Caki2 (cell line): ENCODE measurements at regions not wholly inside any gene's neighbourhood (a gene's known extent, or its start where the extent isn't known, plus 50 kb on each side); places are given as distances from the start of the nearest gene placed in this dataset.

Experiments used
- DNase-seq: peaks from one replicate; pipeline ENCODE4 v3.0.0-alpha.2; 2015; ENCODE audit warnings: low read depth
- in situ Hi-C: cut with HindIII; loops from 2 replicates; pipeline ENCODE4 v1.10.0; 2016; ENCODE audit warnings: low sequenced_read_pairs, low pct_unique_long_range_greater_than_20kb, mixed read lengths

GRCh38 chr3:103906808-103907207 lies 1459.9 kb upstream of the ALCAM start:
- in situ Hi-C loops = no loop called here
- DNase-seq = no peak

- in situ Hi-C loops = no loop called here
- no peak for DNase-seq
These were observed 1459.1 kb upstream of the ALCAM start for GRCh38 chr3:103907567-103907966.

- no peak for DNase-seq
- in situ Hi-C loops = no loop called here
These were observed 1457.3 kb upstream of the ALCAM start for GRCh38 chr3:103909395-103909794.

GRCh38 chr3:103918336-103918735 lies 1448.4 kb upstream of the ALCAM start:
- no peak for DNase-seq
- in situ Hi-C loops = no loop called here

GRCh38 chr3:103919327-103919726 lies 1447.4 kb upstream of the ALCAM start:
- DNase-seq = no peak
- in situ Hi-C loops = no loop called here

GRCh38 chr3:103923907-103924306 lies 1442.8 kb upstream of the ALCAM start:
- no peak for DNase-seq
- in situ Hi-C loops = no loop called here

GRCh38 chr3:103924544-103924943 lies 1442.2 kb upstream of the ALCAM start:
- in situ Hi-C loops = no loop called here
- no peak for DNase-seq

- in situ Hi-C loops = no loop called here
- DNase-seq = no peak
These were observed 1439.8 kb upstream of the ALCAM start for GRCh38 chr3:103926936-103927335.

GRCh38 chr3:103927896-103928295 lies 1438.8 kb upstream of the ALCAM start:
- DNase-seq = no peak

GRCh38 chr3:103937094-103937493 lies 1429.6 kb upstream of the ALCAM start:
- DNase-seq = no peak
- in situ Hi-C loops = no loop called here

More at GRCh38 chr3:103927896-103928295, 1438.8 kb upstream of the ALCAM start:
- in situ Hi-C loops = no loop called here

- no peak for DNase-seq
- in situ Hi-C loops = no loop called here
These were observed 1419.6 kb upstream of the ALCAM start for GRCh38 chr3:103947062-103947461.

GRCh38 chr3:103949693-103950092 lies 1417.0 kb upstream of the ALCAM start:
- in situ Hi-C loops = no loop called here
- DNase-seq = no peak

- DNase-seq = no peak
- in situ Hi-C loops = no loop called here
These were observed 1416.0 kb upstream of the ALCAM start for GRCh38 chr3:103950676-103951075.

GRCh38 chr3:103953796-103954195 lies 1412.9 kb upstream of the ALCAM start:
- DNase-seq = no peak
- in situ Hi-C loops = no loop called here

- in situ Hi-C loops = no loop called here
These were observed 1405.9 kb upstream of the ALCAM start for GRCh38 chr3:103960819-103961218.

GRCh38 chr3:103963599-103963998 lies 1403.1 kb upstream of the ALCAM start:
- DNase-seq = no peak
- in situ Hi-C loops = no loop called here

More at GRCh38 chr3:103960819-103961218, 1405.9 kb upstream of the ALCAM start:
- no peak for DNase-seq

- no peak for DNase-seq
- in situ Hi-C loops = no loop called here
These were observed 1400.9 kb upstream of the ALCAM start for GRCh38 chr3:103965764-103966163.

GRCh38 chr3:103966749-103967148 lies 1400.0 kb upstream of the ALCAM start:
- in situ Hi-C loops = no loop called here
- DNase-seq = no peak

- in situ Hi-C loops = no loop called here
- no peak for DNase-seq
These were observed 1398.6 kb upstream of the ALCAM start for GRCh38 chr3:103968131-103968530.

- DNase-seq = no peak
- in situ Hi-C loops = no loop called here
These were observed 1398.0 kb upstream of the ALCAM start for GRCh38 chr3:103968751-103969150.

- DNase-seq = no peak
- in situ Hi-C loops = no loop called here
These were observed 1389.8 kb upstream of the ALCAM start for GRCh38 chr3:103976931-103977339.
